Right cardiac atrium (tissue), 5 donors: ENCODE measurements at regions not wholly inside any gene's neighbourhood (a gene's known extent, or its start where the extent isn't known, plus 50 kb on each side); places are given as distances from the start of the nearest gene placed in this dataset.

Source experiments
- ATAC-seq, 2 donors: fragments of 200-7000 bp; cut with Tn5 transposase; one replicate each; pipeline versions ENCODE4 v1.8.0 to v1.9.1; 2020; ENCODE audit warnings: moderate library complexity in 2 of 2, mild to moderate bottlenecking in 1 of 2
- DNase-seq, 3 donors: peaks; one replicate each; pipeline ENCODE4 v3.0.0-alpha.2; 2020
- H3K27ac ChIP-seq: one replicate; pipeline ENCODE4 v1.5.1; 2013; ENCODE audit warnings: mild to moderate bottlenecking, low read length, control low read depth, moderate library complexity
- H3K27me3 ChIP-seq: one replicate; pipeline ENCODE4 v1.6.1; 2013; ENCODE audit not compliant: control insufficient read depth, insufficient read depth
- H3K4me1 ChIP-seq: one replicate; pipeline ENCODE4 v1.6.1; 2013; ENCODE audit warnings: low read length; ENCODE audit not compliant: control insufficient read depth, insufficient read depth
- H3K4me3 ChIP-seq: one replicate; pipeline ENCODE4 v1.5.1; 2013; ENCODE audit warnings: low read length, control low read depth
- H3K9me3 ChIP-seq: one replicate; pipeline ENCODE4 v1.6.1; 2013; ENCODE audit warnings: low read length; ENCODE audit not compliant: control insufficient read depth
- WGBS: extraction: QIAGEN DNeasy Blood & Tissue Kit; methylation state at CpG from one replicate; pipeline ENCODE4 v1.1.7; 2013; 5-methylcytosine and 5-hydroxymethylcytosine counted together
- intact Hi-C, 4 donors: fragments of 100-400 bp; cut with DNase I; formaldehyde crosslinking; loops; one replicate each; pipeline versions ENCODE4 v1.11.0 to v1.14.0; 2022 to 2023
- donor health status: healthy with polysubstance abuse.
- donor health status: DM: no; HTN: yes; CAD: no.
- donor health status: DM: no; HTN: no; CAD: no.
- donor health status: DM: no; HTN: yes; CAD: no; lungs with severe emphysema.
- donor health status: DM: yes; HTN: yes; CAD: no.

- intact Hi-C loops, result no loop called here
- ATAC-seq (no peak), DNase-seq (no peak)
- WGBS, result 64% methylated on average over 14 of the region's 14 CpGs
- H3K27ac ChIP-seq, result no peak overlapping the region
- no peak overlapping the region for H3K4me3 ChIP-seq
- H3K4me1 ChIP-seq, result no peaks in the 10 kb centered on the region
- peaks cover 2% of the 10 kb centered on the region for H3K9me3 ChIP-seq
- no peaks in the 10 kb centered on the region for H3K27me3 ChIP-seq
Observed at GRCh38 chr5:4628645-4629385, 511.3 kb upstream of the ADAMTS16 start.

DNA sequence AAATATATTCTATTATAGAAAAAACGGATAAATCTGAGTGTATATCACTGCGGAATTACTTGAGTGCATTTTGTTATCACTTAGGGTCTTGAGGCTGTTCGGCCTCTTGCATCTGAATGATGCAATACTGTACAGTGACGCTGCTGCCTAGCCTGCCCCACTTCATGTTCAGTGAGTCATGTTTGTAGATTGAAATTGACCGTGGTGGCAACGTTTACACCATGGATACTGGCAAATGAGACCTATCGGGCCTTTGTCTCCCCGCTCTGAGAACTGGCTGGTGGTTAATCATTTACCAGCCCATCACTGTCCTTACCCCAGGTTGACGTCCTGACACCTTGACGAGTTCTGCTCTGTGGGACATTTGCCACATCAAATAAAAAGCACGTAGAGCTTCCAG lies 510.1 kb upstream of the ADAMTS16 start:
- ATAC-seq, result no peak
- intact Hi-C loops, result no loop called here
- no peak overlapping the region for H3K27ac ChIP-seq
- H3K4me1 ChIP-seq, result no peaks in the 10 kb centered on the region
- no peak for DNase-seq
- WGBS, result 88% methylated on average over 11 of the region's 11 CpGs
- no peaks in the 10 kb centered on the region for H3K27me3 ChIP-seq
- peaks cover 4% of the 10 kb centered on the region for H3K9me3 ChIP-seq
- H3K4me3 ChIP-seq, result no peak overlapping the region

DNA sequence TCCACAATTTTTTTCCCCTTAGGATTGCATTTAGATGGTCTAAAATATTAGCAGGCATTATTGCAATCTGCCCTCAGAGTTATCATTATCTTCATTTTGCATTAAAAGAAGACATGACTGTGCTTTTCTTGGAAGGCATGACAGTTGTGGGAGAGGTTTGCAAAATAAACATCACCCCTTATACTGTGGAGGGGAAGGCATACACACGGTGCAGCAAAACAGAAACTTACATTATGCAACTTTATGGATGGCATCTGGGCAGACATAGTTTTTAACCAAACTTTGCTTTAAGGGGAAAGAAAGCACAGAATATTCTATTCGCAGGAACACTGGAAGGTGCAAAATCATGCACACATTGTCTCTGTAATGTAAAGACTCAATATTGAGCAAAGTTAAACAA lies 505.8 kb upstream of the ADAMTS16 start:
- 65% methylated on average over 2 of the region's 2 CpGs for WGBS
- no peak for DNase-seq
- no peak for ATAC-seq
- H3K9me3 ChIP-seq, result peaks cover 4% of the 10 kb centered on the region
- H3K27me3 ChIP-seq, result no peaks in the 10 kb centered on the region
- H3K27ac ChIP-seq, result no peak overlapping the region
- H3K4me1 ChIP-seq, result no peaks in the 10 kb centered on the region
- no peak overlapping the region for H3K4me3 ChIP-seq
- intact Hi-C loops, result no loop called here

GRCh38 chr5:4636378-4636777 lies 503.8 kb upstream of the ADAMTS16 start:
- peaks cover 7% of the 10 kb centered on the region for H3K9me3 ChIP-seq
- ATAC-seq, result no peak
- H3K4me1 ChIP-seq, result no peaks in the 10 kb centered on the region
- no peak overlapping the region for H3K27ac ChIP-seq
- no peak for DNase-seq
- intact Hi-C loops, result no loop called here
- no peak overlapping the region for H3K4me3 ChIP-seq
- H3K27me3 ChIP-seq, result no peaks in the 10 kb centered on the region
- 88% methylated on average over 6 of the region's 6 CpGs for WGBS

- Histone ChIP-seq H3K4me1 (no peaks in the 10 kb centered on the region), H3K27ac (no peak overlapping the region), H3K27me3 (no peaks in the 10 kb centered on the region), H3K9me3 (peaks cover 2% of the 10 kb centered on the region), H3K4me3 (no peak overlapping the region)
- WGBS, result 76% methylated on average over 11 of the region's 11 CpGs
- ATAC-seq, result no peak
- intact Hi-C loops, result no loop called here
- no peak for DNase-seq
Observed at GRCh38 chr5:4639946-4640345, 500.2 kb upstream of the ADAMTS16 start.

- no peak for DNase-seq
- intact Hi-C loops, result no loop called here
- peak in 1 of 2 donors; percentile 38 for ATAC-seq
Observed at GRCh38 chr5:4640795-4641194, 499.3 kb upstream of the ADAMTS16 start.

DNA sequence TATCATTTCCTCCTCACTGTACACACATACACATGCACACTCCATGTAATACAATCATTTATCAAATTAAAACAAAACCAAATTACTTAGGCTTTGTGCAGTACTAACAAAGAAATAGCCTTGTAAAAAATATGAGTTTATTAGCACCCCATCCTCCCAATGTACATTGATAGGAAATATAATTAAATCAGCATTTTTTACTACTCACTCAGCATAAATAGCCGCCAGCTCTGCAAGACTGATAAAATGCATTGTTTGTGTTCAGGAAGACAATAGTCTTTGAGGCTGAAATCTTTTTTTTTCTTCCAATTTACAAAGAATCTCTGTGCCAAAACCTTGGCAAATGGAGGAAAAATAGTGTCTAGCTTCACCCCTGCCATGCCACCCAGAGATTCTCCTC lies 497.6 kb upstream of the ADAMTS16 start:
- Histone ChIP-seq H3K27ac (no peak overlapping the region), H3K9me3 (peaks cover 2% of the 10 kb centered on the region), H3K4me3 (no peak overlapping the region), H3K4me1 (no peaks in the 10 kb centered on the region), H3K27me3 (no peaks in the 10 kb centered on the region)
- ATAC-seq (no peak), DNase-seq (no peak)
- 84% methylated on average over 1 of the region's 1 CpG for WGBS
- intact Hi-C loops, result no loop called here

More at GRCh38 chr5:4640795-4641194, 499.3 kb upstream of the ADAMTS16 start:
- no peak overlapping the region for H3K4me3 ChIP-seq
- no peak overlapping the region for H3K27ac ChIP-seq
- no peaks in the 10 kb centered on the region for H3K4me1 ChIP-seq
- 52% methylated on average over 2 of the region's 2 CpGs for whole genome bisulfite sequencing
- H3K27me3 ChIP-seq, result no peaks in the 10 kb centered on the region
- H3K9me3 ChIP-seq, result peaks cover 2% of the 10 kb centered on the region

GRCh38 chr5:4643190-4643589 lies 496.9 kb upstream of the ADAMTS16 start:
- Histone ChIP-seq H3K4me1 (no peaks in the 10 kb centered on the region), H3K27ac (no peak overlapping the region), H3K4me3 (no peak overlapping the region), H3K27me3 (no peaks in the 10 kb centered on the region), H3K9me3 (peaks cover 2% of the 10 kb centered on the region)
- no peak for ATAC-seq
- WGBS, result 92% methylated on average over 2 of the region's 2 CpGs
- intact Hi-C loops, result no loop called here
- no peak for DNase-seq

- peaks cover 2% of the 10 kb centered on the region for H3K9me3 ChIP-seq
- no peaks in the 10 kb centered on the region for H3K4me1 ChIP-seq
- no peak overlapping the region for H3K27ac ChIP-seq
- 94% methylated on average over 17 of the region's 17 CpGs for WGBS
- DNase-seq, result no peak
- no peaks in the 10 kb centered on the region for H3K27me3 ChIP-seq
- no peak for ATAC-seq
- H3K4me3 ChIP-seq, result no peak overlapping the region
- intact Hi-C loops, result no loop called here
Observed at GRCh38 chr5:4643960-4644359, 496.2 kb upstream of the ADAMTS16 start.

- Histone ChIP-seq H3K9me3 (no peaks in the 10 kb centered on the region), H3K4me1 (no peaks in the 10 kb centered on the region), H3K27me3 (no peaks in the 10 kb centered on the region), H3K4me3 (no peak overlapping the region), H3K27ac (no peak overlapping the region)
- ATAC-seq, result no peak
- no peak for DNase-seq
- WGBS, result 63% methylated on average over 8 of the region's 8 CpGs
- intact Hi-C loops, result no loop called here
Observed at GRCh38 chr5:4646715-4647375, 493.3 kb upstream of the ADAMTS16 start.

GRCh38 chr5:4647955-4648354 lies 492.2 kb upstream of the ADAMTS16 start:
- H3K9me3 ChIP-seq, result no peaks in the 10 kb centered on the region
- no peak overlapping the region for H3K4me3 ChIP-seq
- WGBS, result 86% methylated on average over 7 of the region's 7 CpGs
- ATAC-seq, result no peak
- no peaks in the 10 kb centered on the region for H3K4me1 ChIP-seq
- no peak for DNase-seq
- intact Hi-C loops, result no loop called here
- no peak overlapping the region for H3K27ac ChIP-seq
- no peaks in the 10 kb centered on the region for H3K27me3 ChIP-seq
